DOHH2 (cell line): ENCODE measurements at regions not wholly inside any gene's neighbourhood (a gene's known extent, or its start where the extent isn't known, plus 50 kb on each side); places are given as distances from the start of the nearest gene placed in this dataset.

Experiments
- H3F3A ChIP-seq: fragments of 200-600 bp; sonication (generic), shearing (Covaris generic); 2 replicates; pipeline ENCODE4 v1.6.0; 2016; ENCODE audit warnings: antibody characterized with exemption, mild to moderate bottlenecking; ENCODE audit not compliant: control insufficient read depth, insufficient read depth
- H3K27ac ChIP-seq: fragments of 200-600 bp; sonication (generic); 2 replicates; pipeline ENCODE4 v1.5.1; 2014; ENCODE audit warnings: low read depth, mild to moderate bottlenecking, low read length, moderate library complexity
- H3K27me3 ChIP-seq: fragments of 200-600 bp; sonication (generic); 2 replicates; pipeline ENCODE4 v1.6.1; 2014; ENCODE audit warnings: mild to moderate bottlenecking, low read length, mixed read lengths; ENCODE audit not compliant: control insufficient read depth
- H3K36me3 ChIP-seq: fragments of 200-600 bp; sonication (generic); 2 replicates; pipeline ENCODE4 v1.6.1; 2014; ENCODE audit warnings: mild to moderate bottlenecking, low read length, moderate library complexity, mixed read lengths; ENCODE audit not compliant: control insufficient read depth
- H3K4me1 ChIP-seq: fragments of 200-600 bp; sonication (generic); 2 replicates; pipeline ENCODE4 v1.6.1; 2014; ENCODE audit warnings: mild to moderate bottlenecking, low read length, mixed read lengths; ENCODE audit not compliant: control insufficient read depth
- H3K4me2 ChIP-seq: fragments of 200-600 bp; sonication (generic); 2 replicates; pipeline ENCODE4 v1.6.0; 2014; ENCODE audit warnings: mild to moderate bottlenecking, low read length, moderate library complexity
- H3K4me3 ChIP-seq: fragments of 200-600 bp; sonication (generic); 2 replicates; pipeline ENCODE4 v1.5.1; 2014; ENCODE audit warnings: mild to moderate bottlenecking, low read length, mixed read lengths
- H3K79me2 ChIP-seq: fragments of 200-600 bp; sonication (generic); 2 replicates; pipeline ENCODE4 v1.6.1; 2014; ENCODE audit warnings: mild to moderate bottlenecking, low read length, mixed read lengths; ENCODE audit not compliant: control insufficient read depth
- H3K9me2 ChIP-seq: fragments of 200-600 bp; sonication (generic); replicated peaks from 2 replicates; pipeline ENCODE4 v1.6.1; 2014; ENCODE audit warnings: mild to moderate bottlenecking, low read length, mixed read lengths; ENCODE audit not compliant: control insufficient read depth
- H3K9me3 ChIP-seq: fragments of 200-600 bp; sonication (generic); 2 replicates; pipeline ENCODE4 v1.6.1; 2014; ENCODE audit warnings: antibody characterized with exemption, low read length, mixed read lengths; ENCODE audit not compliant: control insufficient read depth, insufficient read depth
- H4K20me1 ChIP-seq: fragments of 200-600 bp; sonication (generic); 2 replicates; pipeline ENCODE4 v1.6.0; 2014; ENCODE audit warnings: low read depth, mild to moderate bottlenecking, antibody characterized with exemption, low read length, moderate library complexity; ENCODE audit not compliant: control insufficient read depth, insufficient read depth
- CTCF ChIP-seq: fragments of 200-600 bp; sonication (generic); IDR thresholded peaks from one replicate; pipeline ENCODE4 v1.5.1; 2014; ENCODE audit warnings: antibody characterized with exemption, mild to moderate bottlenecking, low read depth, low read length; ENCODE audit not compliant: poor library complexity, severe bottlenecking
- EZH2phosphoT487 ChIP-seq: fragments of 200-600 bp; sonication (generic); IDR thresholded peaks from 2 replicates; pipeline ENCODE4 v1.6.1; 2017; ENCODE audit warnings: borderline replicate concordance, mild to moderate bottlenecking, antibody characterized with exemption, low read length, moderate library complexity, mixed read lengths

DNA sequence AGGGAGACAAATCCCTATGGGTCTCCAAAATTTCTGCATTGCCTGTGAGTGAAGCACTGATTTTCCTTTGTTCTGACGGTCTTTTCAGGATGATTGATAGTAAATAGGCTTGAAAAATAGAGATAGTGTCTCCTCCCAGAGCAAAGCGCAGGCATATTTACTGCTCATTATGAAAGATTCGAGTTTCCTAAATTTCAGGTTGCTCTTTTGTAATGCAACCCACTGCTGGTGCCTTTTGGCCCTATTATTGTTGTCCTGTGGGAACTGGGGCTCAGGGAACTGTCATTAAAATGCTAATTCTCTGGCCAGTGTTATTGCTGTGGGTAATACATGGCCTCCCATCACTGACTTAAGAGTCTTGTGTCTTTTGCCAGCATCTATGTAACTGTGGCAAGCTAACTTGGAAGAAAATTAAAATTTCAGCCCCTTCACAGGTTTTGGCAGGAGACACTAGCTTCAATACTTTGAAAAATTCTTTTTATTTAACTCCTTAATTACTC is 754.1 kb upstream of the MAP3K7 start:
- TF ChIP-seq EZH2phosphoT487 (no peak), CTCF (no peak)
- no peaks in the 10 kb centered on the region for H3K4me1 ChIP-seq
- no peaks in the 10 kb centered on the region for H3K9me3 ChIP-seq
- H3K4me2 ChIP-seq, result no peak overlapping the region
- H3F3A ChIP-seq, result no peaks in the 10 kb centered on the region
- H3K27me3 ChIP-seq, result no peaks in the 10 kb centered on the region
- H3K4me3 ChIP-seq, result no peak overlapping the region
- no peaks in the 10 kb centered on the region for H4K20me1 ChIP-seq
- H3K27ac ChIP-seq, result no peak overlapping the region
- no peaks in the 10 kb centered on the region for H3K36me3 ChIP-seq
- no peaks in the 10 kb centered on the region for H3K79me2 ChIP-seq
- H3K9me2 ChIP-seq, result no peaks in the 10 kb centered on the region

DNA sequence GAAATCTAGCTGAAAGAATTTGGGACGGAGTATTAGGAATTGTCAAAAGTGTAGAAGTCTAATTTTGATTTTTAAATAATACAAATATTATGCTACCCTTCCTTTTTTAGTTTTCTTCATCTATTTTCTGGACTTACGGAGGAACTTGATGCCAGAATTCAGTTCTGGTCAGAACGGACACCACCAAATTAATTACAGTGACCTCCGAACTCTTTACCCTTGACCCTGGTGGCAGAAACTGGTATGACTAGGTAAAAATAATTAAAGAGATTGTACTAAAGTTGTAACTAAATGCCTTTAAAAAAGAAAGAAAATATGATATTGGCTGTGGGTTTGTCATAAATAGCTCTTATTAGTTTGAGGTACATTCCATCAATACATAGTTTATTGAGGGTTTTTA is 751.1 kb upstream of the MAP3K7 start:
- peak; percentile 23 for TF ChIP-seq CTCF
- no peak for TF ChIP-seq EZH2phosphoT487
- no peak overlapping the region for H3K27ac ChIP-seq
- H3K9me2 ChIP-seq, result no peaks in the 10 kb centered on the region
- no peaks in the 10 kb centered on the region for H3K79me2 ChIP-seq
- H3K36me3 ChIP-seq, result no peaks in the 10 kb centered on the region
- no peaks in the 10 kb centered on the region for H3K9me3 ChIP-seq
- H3K4me3 ChIP-seq, result no peak overlapping the region
- H3K27me3 ChIP-seq, result no peaks in the 10 kb centered on the region
- no peak overlapping the region for H3K4me2 ChIP-seq
- no peaks in the 10 kb centered on the region for H3K4me1 ChIP-seq
- no peaks in the 10 kb centered on the region for H3F3A ChIP-seq
- H4K20me1 ChIP-seq, result no peaks in the 10 kb centered on the region

DNA sequence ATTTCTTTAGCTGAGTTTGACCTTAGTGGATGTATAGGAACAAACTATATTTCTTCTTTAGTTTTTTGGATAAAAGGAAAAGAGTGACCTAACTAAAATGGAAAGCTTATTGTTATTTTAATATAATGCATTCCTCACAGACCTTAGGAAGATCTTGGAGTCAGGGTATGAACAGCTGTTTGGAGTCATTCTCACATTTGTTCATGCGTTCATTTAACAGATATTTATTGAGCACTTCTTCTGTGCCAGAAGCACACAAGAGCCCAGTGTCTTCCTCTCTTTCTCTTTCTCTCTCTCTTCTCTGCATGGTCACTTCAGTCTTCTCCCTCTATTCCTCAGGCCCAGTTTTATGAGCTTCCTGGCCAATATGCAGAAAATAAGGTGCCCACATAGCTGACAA is 744.0 kb upstream of the MAP3K7 start:
- no peaks in the 10 kb centered on the region for H3K36me3 ChIP-seq
- no peak overlapping the region for H3K27ac ChIP-seq
- H3F3A ChIP-seq, result no peaks in the 10 kb centered on the region
- no peaks in the 10 kb centered on the region for H3K27me3 ChIP-seq
- no peaks in the 10 kb centered on the region for H3K9me3 ChIP-seq
- H3K9me2 ChIP-seq, result no peaks in the 10 kb centered on the region
- H3K79me2 ChIP-seq, result no peaks in the 10 kb centered on the region
- H3K4me2 ChIP-seq, result no peak overlapping the region
- no peaks in the 10 kb centered on the region for H3K4me1 ChIP-seq
- no peak for TF ChIP-seq EZH2phosphoT487
- TF ChIP-seq CTCF, result no peak
- no peak overlapping the region for H3K4me3 ChIP-seq
- no peaks in the 10 kb centered on the region; the same call in 1 of the 2 replicates for H4K20me1 ChIP-seq
